Stimulated activated CD8-positive, alpha-beta memory T cell treated with anti-CD3 and anti-CD28 coated beads, Interleukin-15, amount 100 ng/mL, for 1 hour (primary cell): ENCODE measurements at regions not wholly inside any gene's neighbourhood (a gene's known extent, or its start where the extent isn't known, plus 50 kb on each side); places are given as distances from the start of the nearest gene placed in this dataset.

ENCODE experiments used
- DNase-seq: peaks from one replicate; pipeline ENCODE4 v3.0.0-alpha.2; 2020; ENCODE audit warnings: low read depth

DNA sequence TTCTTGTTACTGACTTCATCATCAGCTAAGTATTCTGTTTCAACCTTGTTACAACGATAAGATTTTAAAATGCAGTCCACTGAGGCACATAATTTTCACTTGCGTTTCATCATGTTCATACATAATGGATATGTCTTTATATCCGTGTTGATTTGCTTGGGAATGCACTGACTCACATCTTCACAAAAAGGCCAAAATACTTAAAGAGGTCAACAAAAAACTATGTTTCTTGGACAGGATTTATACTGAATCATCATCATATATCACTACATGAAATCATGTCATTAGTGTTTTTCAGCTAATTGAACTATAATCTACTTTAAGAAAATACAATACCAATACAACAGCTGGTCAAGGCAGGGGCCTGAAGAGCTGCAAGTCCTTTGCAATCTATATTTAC is 324.5 kb upstream of the KLF6 start:
- no peak for DNase-seq

DNA sequence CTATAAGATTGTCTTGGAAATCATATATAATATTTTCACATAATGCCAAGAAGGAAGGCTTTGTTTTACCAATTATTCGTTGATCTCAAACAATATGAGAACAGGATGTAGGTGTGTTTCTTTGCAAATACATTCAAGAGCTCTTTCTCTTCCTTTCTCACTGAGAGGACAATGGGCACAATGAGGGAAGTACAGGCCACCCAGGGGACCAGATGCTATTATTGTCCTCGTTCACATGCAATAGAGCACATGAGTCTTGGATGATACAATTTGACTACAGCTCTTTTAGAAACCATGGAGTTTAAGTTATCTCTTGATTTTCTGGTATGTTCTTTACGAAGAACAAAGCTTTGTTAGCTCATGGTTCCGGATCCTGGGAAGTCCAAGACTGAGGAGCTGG is 323.7 kb upstream of the KLF6 start:
- no peak for DNase-seq

DNA sequence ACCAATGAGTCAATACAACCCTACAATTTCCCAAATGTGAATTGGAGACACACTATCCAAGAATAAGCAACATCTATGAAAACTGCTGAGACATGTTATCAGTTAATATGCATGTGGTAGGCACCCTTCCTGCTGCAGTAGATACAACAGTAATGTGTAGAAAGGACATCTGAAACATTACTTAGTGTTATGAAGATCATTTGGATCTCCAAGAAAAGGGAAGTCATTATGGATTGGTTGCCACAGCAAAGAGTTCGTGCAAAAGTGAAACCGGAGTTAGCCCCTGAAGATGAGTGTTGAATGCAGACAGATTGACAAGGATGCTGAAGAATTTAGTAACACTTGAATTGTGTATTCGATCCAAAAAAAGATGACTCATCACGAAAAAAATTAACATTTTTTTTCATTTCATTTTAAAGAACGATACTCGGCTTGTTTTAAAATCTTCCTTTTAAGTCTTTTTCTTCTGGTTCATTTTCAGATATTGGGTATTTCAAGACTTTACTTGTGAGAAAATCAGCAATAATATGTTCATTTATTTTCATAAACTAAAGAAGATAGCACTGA is 322.4 kb upstream of the KLF6 start:
- DNase-seq = no peak

DNA sequence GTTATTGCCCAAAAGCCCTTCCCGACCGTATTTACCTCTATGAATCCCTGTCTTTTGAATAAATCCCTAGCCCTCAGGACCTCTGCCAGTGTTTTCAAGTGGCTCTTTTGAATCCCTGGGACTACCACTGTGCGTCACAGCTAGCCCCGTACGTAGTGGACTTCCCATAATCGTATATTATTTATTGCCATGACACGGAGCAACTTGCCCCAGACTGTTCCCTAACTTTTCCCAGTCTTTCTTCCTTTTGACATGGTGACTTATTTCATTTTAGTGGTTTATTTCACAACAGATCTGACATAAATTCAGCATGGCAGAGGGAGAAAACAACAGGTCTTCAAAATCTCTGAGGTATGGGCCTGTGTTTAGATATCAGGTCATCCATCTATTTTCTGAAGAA is 318.6 kb upstream of the KLF6 start:
- DNase-seq = no peak

- no peak for DNase-seq
Observed at GRCh38 chr10:4102802-4103344, 317.9 kb upstream of the KLF6 start.

GRCh38 chr10:4101918-4102654 is 317.1 kb upstream of the KLF6 start:
- no peak for DNase-seq

DNA sequence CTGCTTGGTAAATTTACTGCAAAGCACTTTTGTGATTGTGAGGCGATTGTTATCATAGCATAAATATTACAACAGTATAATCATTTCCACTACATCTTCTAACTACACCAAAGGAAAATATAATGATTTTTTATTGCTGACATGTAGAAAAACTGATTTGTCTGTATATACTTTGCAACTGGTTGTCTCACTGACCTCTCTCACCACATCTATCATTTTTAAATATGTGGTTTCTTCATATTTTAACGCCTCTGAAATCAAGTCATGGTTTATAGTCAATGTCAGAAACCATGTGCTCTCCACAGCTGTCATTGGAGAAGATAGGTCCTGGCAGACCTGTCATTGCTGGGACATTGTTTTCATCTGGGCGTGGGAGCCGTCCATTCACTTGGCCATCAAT is 315.4 kb upstream of the KLF6 start:
- no peak for DNase-seq

DNA sequence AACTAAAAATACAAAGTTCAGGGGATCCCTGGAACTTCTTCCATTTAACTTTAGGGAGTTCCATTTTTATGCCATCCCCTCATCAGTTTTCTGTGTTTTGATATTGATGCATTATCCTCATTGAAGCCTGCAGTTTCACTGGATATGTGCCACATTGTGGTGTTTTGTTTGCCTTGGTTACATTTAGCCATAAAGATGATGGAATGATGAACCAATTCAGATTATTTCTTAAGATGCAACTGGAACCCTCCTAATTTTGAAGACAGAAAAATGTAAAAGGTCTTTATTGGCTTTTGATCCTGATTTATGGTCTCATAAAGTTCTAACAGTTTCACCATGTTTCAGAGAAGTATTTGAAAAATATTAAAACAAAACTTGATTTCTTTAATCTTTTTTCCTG is 314.2 kb upstream of the KLF6 start:
- no peak for DNase-seq

- no peak for DNase-seq
Observed at GRCh38 chr10:4095166-4095917, 310.3 kb upstream of the KLF6 start.

- no peak for DNase-seq
Observed at GRCh38 chr10:4094751-4095150, 309.7 kb upstream of the KLF6 start.

GRCh38 chr10:4093438-4093837 is 308.4 kb upstream of the KLF6 start:
- no peak for DNase-seq

DNA sequence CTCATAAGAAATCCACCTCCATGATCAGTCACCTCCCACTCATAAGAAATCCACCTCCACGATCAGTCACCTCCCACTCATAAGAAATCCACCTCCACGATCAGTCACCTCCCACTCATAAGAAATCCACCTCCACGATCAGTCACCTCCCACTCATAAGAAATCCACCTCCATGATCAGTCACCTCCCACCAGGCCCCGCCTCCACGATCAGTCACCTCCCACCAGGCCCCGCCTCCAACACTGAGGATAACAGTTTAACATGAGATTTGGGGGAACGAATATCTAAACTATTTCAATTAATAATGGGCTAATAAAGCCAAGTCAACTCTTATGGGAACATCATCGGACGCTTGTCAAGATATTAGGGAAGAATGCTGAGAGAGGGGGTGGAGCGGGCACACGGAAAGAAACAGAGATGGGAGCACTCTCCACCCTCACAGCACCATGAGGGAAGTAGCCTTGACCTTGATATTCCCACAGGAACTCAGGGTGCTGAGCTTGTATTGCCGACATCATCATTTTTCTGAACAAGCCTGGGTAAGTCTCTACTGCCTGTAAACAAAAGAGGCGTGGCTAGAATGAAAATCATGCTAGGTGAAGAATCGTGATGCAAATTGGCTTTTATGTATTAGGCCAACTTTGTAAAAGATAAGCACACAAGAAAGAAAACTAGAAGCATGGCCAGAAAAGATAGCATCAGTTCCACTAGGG is 303.5 kb upstream of the KLF6 start:
- no peak for DNase-seq

GRCh38 chr10:4086131-4086898 is 301.3 kb upstream of the KLF6 start:
- DNase-seq = no peak

DNA sequence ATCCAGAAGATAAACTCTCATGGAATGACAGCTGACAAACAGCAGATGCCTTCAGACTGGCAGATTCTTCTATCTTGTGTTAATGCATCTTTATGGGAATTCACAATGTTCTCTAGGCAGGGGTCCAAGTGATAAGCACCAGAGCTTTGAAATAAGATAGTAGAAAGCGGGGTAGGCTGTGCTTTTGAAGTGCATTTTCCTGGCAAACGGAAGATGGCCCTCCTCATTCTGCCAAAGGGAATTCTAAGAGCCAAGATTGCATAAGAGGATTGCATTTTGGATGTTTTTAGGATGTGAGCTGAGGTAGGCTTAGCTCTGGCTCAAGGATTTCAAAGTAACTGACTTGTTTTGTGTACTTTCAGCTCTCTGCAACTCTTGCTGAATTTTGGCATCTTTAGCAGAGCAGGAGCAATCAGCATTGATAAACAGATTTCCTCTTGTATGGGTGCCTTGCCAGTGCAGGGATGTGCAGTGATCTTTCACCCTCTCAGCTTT is 298.5 kb upstream of the KLF6 start:
- DNase-seq = no peak

DNA sequence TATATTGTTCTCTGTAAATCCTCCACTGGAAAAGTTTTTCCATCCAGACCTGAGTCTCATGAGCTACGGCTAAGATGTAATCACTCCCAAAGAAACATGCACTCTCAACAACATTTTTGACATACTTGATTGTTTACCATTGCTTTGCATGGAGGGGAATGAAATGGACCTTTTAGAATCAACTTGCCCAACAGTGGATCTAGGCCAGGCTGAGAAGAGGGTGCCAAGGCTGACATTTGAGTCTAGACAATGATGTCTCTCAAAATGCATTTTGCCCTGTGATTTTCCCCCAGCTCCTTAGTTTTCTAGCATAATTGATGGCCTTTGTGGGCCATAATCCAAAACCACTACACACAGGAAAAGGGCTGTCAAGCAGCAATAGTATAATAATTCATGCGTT is 297.9 kb upstream of the KLF6 start:
- DNase-seq = no peak

DNA sequence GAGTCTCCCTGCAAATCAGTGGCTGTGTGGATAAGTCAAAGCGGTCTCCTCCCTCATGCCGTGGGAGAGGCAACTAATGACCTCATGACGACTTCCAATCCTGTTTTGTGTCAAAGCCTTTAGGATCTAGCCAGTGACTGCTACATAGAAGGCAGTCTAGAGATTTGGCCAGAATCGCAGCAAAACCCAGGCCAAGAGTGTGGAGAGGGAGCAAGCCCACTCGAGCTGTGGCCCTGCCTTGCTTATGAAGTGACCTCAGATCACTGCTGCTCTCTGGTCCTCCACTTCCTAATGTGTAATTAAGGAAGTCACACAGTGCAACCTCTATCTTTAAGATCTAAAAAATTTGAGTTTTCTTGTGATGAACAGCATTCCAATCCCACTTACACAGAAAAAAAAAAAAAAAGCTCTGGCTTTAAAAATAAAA is 296.7 kb upstream of the KLF6 start:
- no peak for DNase-seq

GRCh38 chr10:4080225-4080805 is 295.3 kb upstream of the KLF6 start:
- DNase-seq = no peak

DNA sequence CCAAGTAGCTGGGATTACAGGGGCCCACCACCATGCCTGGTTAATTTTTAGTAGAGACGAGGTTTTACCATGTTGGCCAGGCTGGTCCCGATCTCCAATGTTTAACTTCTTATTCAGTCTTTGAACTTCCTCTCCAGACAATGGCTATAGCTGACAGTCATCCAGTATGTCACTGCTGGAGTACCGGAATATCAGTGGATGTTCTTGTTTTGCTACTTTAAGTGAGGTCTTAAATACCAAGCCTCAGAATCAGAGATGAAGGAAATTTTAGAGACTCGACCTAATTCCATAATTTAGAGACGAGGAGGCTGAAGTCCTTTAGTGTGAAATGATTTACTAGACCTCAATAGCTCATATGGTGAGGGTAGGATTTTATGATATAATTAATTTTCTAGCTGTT is 294.8 kb upstream of the KLF6 start:
- DNase-seq = no peak

GRCh38 chr10:4077804-4078203 is 292.8 kb upstream of the KLF6 start:
- no peak for DNase-seq

DNA sequence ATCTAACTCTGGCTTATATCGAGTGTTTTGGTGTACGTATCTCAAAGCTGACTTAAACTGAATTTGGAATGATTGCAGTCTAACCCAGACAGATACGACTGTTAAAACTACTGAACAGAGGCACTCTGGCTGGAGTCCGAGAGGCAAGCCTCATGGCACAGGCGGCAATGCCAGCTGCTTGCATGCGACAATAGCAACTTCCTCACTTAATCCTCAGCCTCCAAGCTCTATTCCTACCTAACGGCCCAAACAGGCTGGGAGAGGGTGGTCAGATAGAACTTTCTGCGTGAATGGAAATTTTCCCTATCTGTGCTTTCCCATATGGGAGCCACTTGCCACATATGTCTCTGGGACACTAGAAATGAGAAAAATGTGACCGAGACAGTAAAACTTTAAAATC is 292.0 kb upstream of the KLF6 start:
- DNase-seq = no peak

GRCh38 chr10:4075443-4075842 is 290.4 kb upstream of the KLF6 start:
- no peak for DNase-seq
